Upper lobe of left lung (tissue), 4 donors: ENCODE measurements at regions not wholly inside any gene's neighbourhood (a gene's known extent, or its start where the extent isn't known, plus 50 kb on each side); places are given as distances from the start of the nearest gene placed in this dataset.

ENCODE experiments used
- POLR2A ChIP-seq, 4 donors: fragments of 450-650 bp; IDR thresholded peaks; one replicate each; pipeline ENCODE4 v1.5.1; 2016 to 2017; ENCODE audit warnings: antibody characterized with exemption in 4 of 4, mild to moderate bottlenecking in 2 of 4
- TF ChIP-seq, protein P1 (sequence below), 6 experiments: fragments of 450-650 bp in 4 of 6; fragments of 200-600 bp in 2 of 6; sonication (generic) in 2 of 6; IDR thresholded peaks; one replicate each; pipeline ENCODE4 v1.5.1; 2016 to 2019; ENCODE audit warnings: antibody characterized with exemption in 6 of 6

DNA sequence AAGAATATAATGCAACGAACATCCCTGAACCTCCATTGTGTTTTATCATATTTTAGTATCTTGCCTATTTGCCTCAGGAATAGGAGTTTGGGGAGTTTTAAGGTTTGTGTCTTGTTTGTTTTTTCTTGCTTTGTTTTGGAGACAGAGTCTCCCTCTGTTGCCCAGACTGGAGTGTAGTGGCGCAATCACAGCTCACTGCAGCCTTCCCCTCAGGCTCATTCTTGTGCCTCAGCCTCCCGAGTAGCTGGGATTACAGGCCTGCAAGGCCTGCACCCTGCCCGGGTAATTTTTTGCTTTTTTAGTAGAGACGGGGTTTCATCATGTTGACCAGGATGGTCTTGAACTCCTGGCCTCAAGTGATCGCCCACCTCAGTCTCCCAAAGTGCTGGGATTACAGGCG, 63.3 kb upstream of the CARMIL1 start:
- TF ChIP-seq, protein P1, sequence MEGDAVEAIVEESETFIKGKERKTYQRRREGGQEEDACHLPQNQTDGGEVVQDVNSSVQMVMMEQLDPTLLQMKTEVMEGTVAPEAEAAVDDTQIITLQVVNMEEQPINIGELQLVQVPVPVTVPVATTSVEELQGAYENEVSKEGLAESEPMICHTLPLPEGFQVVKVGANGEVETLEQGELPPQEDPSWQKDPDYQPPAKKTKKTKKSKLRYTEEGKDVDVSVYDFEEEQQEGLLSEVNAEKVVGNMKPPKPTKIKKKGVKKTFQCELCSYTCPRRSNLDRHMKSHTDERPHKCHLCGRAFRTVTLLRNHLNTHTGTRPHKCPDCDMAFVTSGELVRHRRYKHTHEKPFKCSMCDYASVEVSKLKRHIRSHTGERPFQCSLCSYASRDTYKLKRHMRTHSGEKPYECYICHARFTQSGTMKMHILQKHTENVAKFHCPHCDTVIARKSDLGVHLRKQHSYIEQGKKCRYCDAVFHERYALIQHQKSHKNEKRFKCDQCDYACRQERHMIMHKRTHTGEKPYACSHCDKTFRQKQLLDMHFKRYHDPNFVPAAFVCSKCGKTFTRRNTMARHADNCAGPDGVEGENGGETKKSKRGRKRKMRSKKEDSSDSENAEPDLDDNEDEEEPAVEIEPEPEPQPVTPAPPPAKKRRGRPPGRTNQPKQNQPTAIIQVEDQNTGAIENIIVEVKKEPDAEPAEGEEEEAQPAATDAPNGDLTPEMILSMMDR (IDR thresholded peaks at IDR 0.05) = no peak
- TF ChIP-seq POLR2A (IDR thresholded peaks at IDR 0.05) = no peak
